ENCODE measurements at regions not wholly inside any gene's neighbourhood (a gene's known extent, or its start where the extent isn't known, plus 50 kb on each side); places are given as distances from the start of the nearest gene placed in this dataset.

DNA sequence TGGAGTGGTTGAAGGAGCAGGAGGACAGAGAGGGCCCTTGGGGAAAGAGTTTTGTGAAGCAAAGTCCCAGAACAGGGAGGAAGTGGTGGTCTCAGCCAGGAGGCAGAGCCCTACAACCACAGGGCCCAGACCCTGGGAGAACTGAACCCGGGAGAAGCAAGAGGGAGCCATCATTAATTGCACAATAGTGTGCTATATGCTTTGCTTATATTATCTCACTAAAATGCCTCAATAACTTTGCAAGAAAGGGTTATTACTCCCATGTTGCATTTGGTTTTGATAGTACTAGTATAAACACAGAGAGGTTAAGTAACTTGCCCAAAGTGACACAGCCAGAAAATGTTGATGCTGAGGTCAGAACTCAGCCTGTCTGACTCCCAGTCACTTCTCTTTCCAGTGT, 124.3 kb downstream of the FOXD2 start:
- Histone ChIP-seq H3K27me3 (peaks cover 37% of the 10 kb centered on the region), H3K27ac (no peak overlapping the region), H3K9me3 (no peaks in the 10 kb centered on the region), H3K36me3 (no peaks in the 10 kb centered on the region), H3K4me3 (no peak overlapping the region), H3K4me1 (peaks cover 0 to 14% (median 0%) of the 10 kb centered on the region in 3 donors)
- WGBS, 2 donors (ENCODE audit: low coverage in 1 of 2), result 80% methylated on average over 1 of the region's 1 CpG
- ATAC-seq, result no peak
- TF ChIP-seq POLR2A (IDR thresholded peaks at IDR 0.05) (no peak), EP300 (IDR thresholded peaks at IDR 0.05) (no peak), POLR2AphosphoS5 (IDR thresholded peaks at IDR 0.05) (no peak)
- TF ChIP-seq, protein P1, sequence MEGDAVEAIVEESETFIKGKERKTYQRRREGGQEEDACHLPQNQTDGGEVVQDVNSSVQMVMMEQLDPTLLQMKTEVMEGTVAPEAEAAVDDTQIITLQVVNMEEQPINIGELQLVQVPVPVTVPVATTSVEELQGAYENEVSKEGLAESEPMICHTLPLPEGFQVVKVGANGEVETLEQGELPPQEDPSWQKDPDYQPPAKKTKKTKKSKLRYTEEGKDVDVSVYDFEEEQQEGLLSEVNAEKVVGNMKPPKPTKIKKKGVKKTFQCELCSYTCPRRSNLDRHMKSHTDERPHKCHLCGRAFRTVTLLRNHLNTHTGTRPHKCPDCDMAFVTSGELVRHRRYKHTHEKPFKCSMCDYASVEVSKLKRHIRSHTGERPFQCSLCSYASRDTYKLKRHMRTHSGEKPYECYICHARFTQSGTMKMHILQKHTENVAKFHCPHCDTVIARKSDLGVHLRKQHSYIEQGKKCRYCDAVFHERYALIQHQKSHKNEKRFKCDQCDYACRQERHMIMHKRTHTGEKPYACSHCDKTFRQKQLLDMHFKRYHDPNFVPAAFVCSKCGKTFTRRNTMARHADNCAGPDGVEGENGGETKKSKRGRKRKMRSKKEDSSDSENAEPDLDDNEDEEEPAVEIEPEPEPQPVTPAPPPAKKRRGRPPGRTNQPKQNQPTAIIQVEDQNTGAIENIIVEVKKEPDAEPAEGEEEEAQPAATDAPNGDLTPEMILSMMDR (IDR thresholded peaks at IDR 0.05), result no peak

DNA sequence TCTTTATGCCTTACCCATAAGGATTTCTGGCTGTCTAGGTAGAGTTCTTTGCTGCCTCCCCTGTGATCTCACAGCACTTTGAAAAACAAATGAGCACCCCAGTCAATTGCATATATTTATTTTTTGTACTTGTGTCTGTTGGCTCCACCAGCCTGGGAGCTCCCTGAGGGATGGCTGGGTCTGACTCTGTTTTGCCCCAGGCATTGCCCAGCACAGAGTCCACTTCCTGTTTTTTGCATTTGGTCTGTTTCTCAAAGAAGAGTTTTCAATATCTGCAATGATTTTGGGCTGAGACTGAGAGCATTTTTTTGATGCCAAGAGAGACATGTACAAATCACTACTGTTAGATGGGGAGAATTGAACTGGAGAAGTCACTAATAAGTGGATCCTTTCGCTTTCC, 125.0 kb downstream of the FOXD2 start:
- Histone ChIP-seq H3K27me3 (peaks cover 42% of the 10 kb centered on the region), H3K36me3 (no peaks in the 10 kb centered on the region), H3K9me3 (no peaks in the 10 kb centered on the region), H3K4me3 (no peak overlapping the region), H3K4me1 (peaks cover 0 to 14% (median 0%) of the 10 kb centered on the region in 3 donors), H3K27ac (no peak overlapping the region)
- ATAC-seq, result no peak
- WGBS, 2 donors (ENCODE audit: low coverage in 1 of 2), result 67 to 100% methylated on average over 1 of the region's 1 CpG
- no peak for TF ChIP-seq POLR2AphosphoS5 (IDR thresholded peaks at IDR 0.05)

DNA sequence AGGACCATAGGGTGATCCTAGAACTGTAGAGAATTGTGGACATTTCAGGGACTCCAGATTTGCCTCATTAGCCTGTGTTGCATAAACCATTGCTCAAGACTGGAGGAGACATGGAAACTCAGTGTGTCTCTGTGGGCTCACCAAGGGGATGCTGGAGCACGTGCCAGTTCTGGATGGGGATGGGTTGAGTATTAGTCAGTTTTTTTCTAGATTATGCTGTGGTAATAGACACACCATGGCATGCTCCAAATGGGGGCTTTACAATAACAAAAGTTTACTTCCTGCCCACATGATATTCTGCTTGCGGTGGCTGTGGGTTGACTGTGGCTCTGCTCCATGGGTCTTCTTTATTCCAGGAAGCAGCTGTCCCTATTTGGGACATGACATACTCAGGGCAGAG, 125.4 kb downstream of the FOXD2 start:
- H3K27ac ChIP-seq, result no peak overlapping the region
- peak; percentile 11 for ATAC-seq
- H3K36me3 ChIP-seq, result no peaks in the 10 kb centered on the region
- TF ChIP-seq EP300 (IDR thresholded peaks at IDR 0.05) (no peak), POLR2A (IDR thresholded peaks at IDR 0.05) (no peak), POLR2AphosphoS5 (IDR thresholded peaks at IDR 0.05) (no peak)
- TF ChIP-seq, protein P1 (IDR thresholded peaks at IDR 0.05), result no peak
- H3K27me3 ChIP-seq, result peaks cover 46% of the 10 kb centered on the region
- peaks cover 0 to 14% (median 0%) of the 10 kb centered on the region in 3 donors for H3K4me1 ChIP-seq
- no peak overlapping the region for H3K4me3 ChIP-seq
- WGBS, 2 donors (ENCODE audit: low coverage in 1 of 2), result 37 to 60% methylated on average over 2 of the region's 2 CpGs
- no peaks in the 10 kb centered on the region for H3K9me3 ChIP-seq

DNA sequence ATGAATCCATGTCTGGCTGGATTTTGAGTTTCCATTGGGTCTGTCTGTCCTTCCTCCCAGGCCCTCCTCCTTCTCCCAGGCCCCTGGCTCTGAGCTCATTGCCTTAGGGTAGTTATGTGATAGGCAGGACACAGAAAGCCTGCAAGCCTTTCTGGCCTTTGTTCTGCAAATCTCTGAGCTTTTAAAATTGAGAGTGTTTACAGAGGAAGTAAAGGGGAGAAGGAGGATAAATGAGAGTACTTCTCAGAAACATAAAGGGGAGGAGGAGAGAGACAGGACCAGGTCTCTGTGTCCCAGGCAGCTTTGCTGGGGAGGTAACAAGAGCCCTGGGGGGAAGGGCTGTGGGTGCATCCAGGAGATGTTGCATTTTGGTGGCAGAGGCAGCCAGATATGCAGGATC, 126.7 kb downstream of the FOXD2 start:
- Histone ChIP-seq H3K27me3 (peaks cover 59% of the 10 kb centered on the region), H3K4me1 (peaks cover 0 to 6% (median 0%) of the 10 kb centered on the region in 3 donors)

DNA sequence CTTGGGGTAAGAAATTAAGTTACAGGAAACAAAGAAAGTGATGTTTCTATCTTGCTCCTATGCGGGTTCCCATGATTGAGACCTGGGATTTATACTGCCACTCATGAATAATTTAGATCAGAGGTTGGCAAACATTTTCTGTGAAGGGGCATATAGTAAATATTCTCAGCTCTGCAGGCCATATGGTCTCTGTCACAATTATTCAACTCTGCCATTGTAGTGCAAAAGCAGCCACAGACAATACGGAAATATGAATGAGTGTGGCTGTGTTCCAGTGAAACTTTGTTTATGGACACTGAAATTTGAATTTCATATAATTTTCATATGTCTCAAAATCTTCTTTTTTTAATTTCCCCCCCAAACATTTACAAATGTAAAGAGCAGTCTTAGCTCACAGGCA, 127.2 kb downstream of the FOXD2 start:
- TF ChIP-seq, protein P1 (IDR thresholded peaks at IDR 0.05), result no peak
- TF ChIP-seq POLR2A (IDR thresholded peaks at IDR 0.05) (no peak), POLR2AphosphoS5 (IDR thresholded peaks at IDR 0.05) (no peak), EP300 (IDR thresholded peaks at IDR 0.05) (no peak)
- 90 to 94% methylated on average over 2 of the region's 2 CpGs for WGBS, 2 donors (ENCODE audit: low coverage in 1 of 2)

More for the DNA sequence above, 126.7 kb downstream of the FOXD2 start:
- no peak overlapping the region for H3K27ac ChIP-seq
- ATAC-seq, result no peak
- no peaks in the 10 kb centered on the region for H3K9me3 ChIP-seq
- no peaks in the 10 kb centered on the region for H3K36me3 ChIP-seq
- no peak overlapping the region for H3K4me3 ChIP-seq
- TF ChIP-seq EP300 (IDR thresholded peaks at IDR 0.05) (no peak), POLR2A (IDR thresholded peaks at IDR 0.05) (no peak), POLR2AphosphoS5 (IDR thresholded peaks at IDR 0.05) (no peak)
- TF ChIP-seq, protein P1 (IDR thresholded peaks at IDR 0.05), result no peak

More for the DNA sequence above, 127.2 kb downstream of the FOXD2 start:
- H3K4me3 ChIP-seq, result no peak overlapping the region
- peaks cover 59% of the 10 kb centered on the region for H3K27me3 ChIP-seq
- no peak overlapping the region for H3K27ac ChIP-seq
- no peaks in the 10 kb centered on the region for H3K9me3 ChIP-seq
- peaks cover 0 to 6% (median 0%) of the 10 kb centered on the region in 3 donors for H3K4me1 ChIP-seq
- no peak for ATAC-seq
- H3K36me3 ChIP-seq, result no peaks in the 10 kb centered on the region

All from gastroesophageal sphincter (tissue), 4 donors.